Fibroblast of gingiva (primary cell): ENCODE measurements at regions not wholly inside any gene's neighbourhood (a gene's known extent, or its start where the extent isn't known, plus 50 kb on each side); places are given as distances from the start of the nearest gene placed in this dataset.
"Not testable (repeated sequence)": the region's sequence is repeated elsewhere in the genome, so short reads cannot be mapped to it uniquely, and the experiment has no call there.

Experiments used
- DNase-seq: peaks from one replicate; pipeline ENCODE4 v3.0.0-alpha.2; 2011; ENCODE audit warnings: low read depth

DNA sequence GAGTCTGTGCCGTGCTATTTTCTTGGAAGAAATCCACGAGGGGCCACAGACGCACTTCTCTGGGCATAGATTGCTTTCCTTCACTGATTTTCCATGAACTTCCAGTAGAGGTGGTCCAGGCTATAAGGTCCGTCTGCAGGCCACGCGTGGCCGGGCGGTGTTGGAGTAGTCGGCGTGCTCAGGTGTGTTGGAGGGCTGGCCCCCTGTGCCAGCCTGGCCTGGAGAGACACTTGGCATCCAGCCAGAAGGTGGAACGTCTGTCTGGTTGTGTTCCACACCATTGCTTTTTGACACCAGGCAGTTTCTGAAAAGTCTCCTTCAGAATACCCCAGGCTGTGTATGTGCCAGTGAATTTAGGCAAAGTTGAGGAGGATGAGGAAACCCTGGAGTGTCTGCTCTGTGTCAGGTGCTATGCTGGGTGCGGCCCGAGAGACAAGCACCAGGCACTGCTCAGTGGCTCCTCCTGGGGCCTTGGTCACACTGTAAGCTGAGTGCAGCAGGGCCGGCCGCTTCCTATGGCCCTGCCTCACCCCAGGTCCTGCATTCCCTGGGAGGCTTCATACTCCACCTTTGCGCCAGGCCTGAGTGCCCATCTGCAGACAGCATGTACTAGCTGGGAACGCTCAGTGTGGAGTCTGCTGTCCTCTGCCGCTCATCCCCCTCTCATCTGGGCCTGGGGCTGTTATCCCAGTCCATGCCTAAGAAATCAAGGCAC is 52.1 kb upstream of the TAMM41 start:
- no peak for DNase-seq

DNA sequence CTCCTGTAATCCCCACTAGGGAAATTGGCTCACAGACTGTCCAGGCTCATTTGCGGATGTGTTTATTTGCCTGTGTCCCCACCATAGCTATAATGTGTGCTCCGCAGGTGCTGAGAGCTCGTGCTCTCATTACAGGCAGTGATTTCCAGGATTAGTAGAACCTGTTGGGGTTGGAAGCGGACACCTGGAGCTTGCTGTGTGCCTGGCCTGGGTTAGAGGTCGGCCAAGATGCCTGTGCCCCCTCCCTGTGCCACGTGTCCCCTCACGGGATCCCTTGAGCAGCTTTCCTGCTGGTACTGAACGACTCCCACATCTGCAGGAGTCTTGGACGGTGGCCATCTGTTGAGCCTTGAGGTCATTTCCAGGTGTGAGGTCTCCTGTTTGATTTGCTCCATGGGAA is 52.7 kb upstream of the TAMM41 start:
- not testable (repeated sequence) for DNase-seq

DNA sequence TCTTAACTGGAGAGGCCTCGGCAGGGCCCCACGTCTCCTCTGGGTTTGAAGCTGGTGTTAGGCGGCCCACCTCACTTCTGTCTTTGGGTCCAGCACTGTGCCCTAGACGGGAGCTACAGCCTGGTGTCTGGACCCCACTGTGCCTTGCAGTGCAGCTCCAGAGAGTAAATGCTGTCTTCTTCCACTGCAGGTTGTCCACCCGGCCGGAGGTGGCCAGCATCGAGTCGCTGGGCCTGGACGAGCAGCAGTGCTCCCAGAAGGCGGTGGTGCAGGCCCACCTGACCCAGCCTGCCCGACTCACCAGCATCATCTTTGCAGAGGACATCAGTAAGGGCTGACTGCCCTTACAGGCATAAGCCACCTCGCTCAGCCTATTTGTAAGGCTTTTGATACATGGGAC is 53.1 kb upstream of the TAMM41 start:
- no peak for DNase-seq

DNA sequence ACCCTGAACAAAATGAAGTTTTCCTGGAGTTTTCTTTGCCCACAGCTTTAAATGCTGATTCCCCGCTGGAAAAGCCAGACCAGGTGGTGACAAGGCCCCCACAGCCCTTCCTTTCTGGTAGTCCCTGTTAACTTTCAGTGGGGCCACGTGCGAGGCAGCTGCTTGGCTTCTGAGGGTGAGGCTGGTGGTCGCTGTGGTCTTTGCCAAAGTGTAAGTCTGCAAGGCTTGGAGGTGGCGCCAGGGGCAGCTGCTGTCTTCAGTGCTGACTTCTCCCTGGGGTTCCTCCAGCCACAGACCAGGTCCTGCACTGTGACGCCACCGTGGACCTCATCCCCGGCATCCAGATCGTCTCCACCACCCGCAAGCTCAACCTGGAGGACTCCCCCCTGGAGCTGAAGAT is 54.1 kb upstream of the TAMM41 start:
- DNase-seq, result no peak

DNA sequence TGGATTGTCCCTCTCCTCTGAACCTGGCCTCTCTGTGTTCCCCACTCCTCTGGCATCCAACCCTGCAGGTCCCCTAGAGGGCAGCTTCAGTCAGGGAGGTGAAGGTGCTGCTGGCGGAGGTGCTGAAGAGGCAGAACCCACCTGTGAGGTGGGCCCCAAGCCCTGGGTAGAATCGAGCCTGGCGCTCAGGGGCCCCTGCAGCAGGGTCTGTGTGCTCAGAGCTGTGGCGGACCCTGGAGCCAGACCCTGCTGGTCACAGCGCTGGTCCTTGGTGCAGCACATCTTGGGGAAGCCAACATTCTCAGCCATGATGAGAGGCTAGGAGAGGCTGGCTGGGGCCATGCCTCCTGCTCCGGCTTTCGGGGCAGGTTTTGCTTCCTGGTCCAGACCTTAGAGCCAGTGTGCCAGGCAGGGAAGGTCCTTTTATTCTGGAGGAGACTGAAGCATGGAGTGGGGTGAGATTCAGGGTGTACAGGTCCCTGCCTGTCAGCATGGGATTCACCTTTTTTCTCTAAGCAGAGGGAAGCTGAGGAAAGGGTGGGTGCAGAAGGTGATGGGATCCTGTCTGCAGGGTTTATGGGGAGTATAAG is 54.7 kb upstream of the TAMM41 start:
- DNase-seq, result no peak

DNA sequence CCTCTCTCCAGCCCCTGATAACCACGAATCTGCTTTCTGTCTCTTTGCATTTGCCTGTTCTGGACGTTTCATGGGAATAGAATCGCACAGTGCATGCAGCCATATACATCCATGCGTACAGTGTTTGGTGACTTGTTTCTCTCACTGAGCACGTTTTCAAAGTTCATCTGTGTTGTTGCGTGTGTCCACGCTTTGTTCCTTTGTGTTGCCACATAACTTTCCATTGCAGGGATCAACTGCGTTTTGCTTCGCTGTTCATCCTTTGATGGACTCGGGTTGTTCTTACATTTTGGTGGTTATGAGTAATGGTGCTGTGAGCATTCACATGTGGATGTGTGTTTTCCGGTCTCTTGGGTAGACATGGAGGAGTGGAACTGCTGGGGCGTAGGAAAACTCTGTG is 56.4 kb upstream of the TAMM41 start:
- DNase-seq, result no peak

DNA sequence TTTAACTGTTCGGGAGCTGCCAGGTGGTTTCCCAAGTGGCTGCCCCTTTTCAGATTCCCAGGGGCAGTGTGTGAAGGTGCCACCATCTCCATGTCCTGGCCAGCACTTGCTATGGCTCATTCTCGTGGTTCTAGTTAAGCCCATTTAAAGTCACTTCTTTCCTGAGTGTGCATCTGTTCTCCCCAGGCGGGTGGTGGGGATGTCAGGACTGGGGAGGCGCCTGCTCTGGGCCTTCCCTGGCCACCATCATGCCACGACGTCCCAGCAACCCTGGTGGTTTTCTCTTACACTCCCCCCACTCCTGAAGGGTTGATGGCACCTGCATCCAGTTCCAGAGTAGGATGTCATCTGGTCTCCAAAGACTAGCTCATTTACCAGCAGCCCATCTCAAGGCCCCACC is 56.8 kb upstream of the TAMM41 start:
- no peak for DNase-seq

DNA sequence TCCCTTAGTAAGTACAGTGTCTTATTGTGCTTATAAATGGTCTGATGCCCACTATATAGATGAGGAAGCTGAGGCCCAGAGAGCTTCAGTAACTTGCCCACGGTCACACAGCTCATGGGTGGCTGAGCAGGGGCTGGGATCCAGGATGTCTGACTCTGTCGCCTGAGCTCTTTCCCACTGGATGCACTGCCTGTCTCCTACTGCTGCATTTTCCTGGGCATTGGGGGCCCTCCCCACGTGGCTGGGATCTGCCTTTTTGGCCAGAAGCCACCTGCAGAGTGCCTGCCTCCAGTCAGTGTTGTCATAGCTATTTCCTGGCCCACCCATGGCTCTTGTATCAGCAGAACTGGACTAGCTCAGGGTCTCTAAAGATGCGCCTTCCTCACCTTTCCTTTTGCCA is 57.5 kb upstream of the TAMM41 start:
- no peak for DNase-seq

DNA sequence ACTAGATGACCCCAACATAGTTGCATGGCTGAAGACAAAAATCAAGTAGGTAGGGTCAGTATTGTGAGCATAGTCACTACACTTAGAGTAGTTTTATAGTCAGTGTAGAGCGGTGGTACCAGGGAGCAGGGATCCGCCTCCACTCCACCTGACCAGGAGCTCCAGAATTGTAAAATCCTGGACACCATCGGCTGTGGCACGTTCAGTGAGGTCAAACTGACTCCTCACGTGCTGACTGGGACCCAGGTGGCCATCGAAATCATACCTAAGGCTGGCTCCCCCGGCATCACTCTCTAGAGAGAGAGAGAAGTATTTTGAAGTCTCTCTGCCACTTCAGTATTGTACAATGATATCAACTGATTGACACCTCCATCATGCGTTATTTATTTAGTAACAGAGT is 59.7 kb upstream of the TAMM41 start:
- DNase-seq, result no peak

DNA sequence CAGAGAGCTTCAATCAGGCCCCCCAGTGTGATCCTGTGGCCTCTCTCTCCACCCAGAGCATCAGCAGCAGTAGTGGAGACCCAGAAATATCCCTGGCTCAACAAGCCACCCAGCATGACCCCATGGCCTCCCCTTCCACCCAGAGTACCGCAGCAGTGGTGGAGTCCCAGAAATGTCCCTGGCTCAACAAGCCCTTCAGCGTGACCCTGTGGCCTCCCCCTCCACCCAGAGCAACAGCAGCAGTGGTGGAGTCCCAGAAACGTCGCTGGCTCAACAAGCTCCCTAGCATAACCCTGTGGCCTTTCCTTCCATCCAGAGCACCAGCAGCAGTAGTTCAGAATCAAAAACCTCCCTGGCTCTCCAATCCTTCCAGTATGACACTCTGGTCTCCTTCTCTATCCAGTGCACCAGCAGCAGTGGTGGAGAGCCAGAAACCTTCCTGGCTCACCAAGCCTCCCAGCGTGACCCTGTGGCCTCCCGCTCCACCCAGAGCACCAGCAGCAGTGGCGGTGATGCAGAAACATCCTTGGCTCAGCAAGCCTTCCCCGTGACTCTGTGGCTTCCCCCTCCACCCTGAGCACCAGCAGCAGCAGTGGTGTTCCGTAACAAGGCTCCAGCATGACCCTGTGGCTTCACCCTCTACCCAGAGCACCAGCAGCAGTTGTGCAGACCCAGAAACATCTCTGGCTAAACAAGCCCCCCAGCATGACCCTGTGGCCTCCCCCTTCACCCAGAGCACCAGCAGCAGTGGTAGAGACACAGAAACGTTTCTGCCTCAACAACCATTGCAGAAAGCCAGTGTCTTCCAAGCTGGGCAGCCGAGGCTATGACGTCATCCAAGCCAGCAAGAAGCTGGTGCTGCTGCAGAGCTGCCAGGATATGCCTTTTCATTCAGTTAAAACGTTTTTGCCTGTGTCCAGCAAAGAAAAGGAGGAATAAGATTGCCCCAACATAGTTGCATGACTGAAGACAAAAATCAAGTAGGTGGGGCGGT is 61.3 kb upstream of the TAMM41 start:
- no peak for DNase-seq

DNA sequence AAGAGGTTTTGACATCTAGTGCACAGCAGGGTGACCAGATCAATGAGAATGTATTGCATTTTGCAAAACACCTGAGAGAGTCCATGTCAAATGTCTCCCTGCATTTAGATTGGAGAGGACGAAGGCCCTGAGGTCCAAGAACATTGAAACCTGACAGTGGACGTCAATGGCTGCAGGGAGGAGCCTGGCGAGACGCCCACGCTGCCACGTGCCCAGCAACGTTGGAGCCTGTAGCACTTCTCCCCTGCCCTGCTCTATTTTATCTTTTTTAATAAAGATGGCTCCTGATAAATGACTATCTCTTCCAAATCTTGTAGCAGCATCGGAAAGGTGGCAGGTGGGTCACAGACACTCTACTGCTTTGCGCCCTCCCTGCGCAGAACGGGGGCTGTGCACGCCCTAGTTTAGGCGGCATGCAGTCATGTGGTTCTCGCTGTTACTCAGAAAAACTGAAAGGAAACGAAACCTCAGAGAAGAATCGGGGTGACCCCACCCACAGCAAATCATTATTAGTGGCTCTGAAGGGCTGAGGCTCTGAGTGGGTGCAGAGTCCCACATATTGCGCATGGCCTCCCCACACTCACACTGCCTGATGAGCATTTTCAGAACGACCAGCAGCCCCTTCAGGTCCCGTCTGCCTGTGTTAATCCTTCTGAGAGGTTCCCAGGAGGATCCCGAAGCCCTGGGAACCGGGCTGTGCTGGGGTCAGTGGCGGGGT is 62.5 kb upstream of the TAMM41 start:
- no peak for DNase-seq

DNA sequence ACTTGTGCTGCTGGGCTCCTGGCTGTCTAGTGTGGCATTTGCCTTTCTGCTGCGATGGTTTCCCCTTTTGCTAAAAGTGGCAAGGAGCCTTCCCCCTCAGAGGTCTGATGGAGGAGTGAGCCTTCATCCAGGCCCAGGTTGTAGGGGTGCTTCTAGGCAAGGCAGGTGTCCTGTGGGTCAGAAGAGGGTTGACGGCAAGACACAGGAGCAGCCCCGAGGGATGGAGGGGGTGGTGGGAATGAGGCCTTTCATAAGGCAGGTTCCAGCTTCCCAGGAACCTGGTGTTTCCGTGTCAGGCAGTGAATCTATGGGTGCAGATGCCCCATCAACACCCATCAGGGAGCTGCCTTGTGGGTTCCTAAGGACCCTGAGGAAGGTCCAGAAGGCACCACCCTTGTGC is 63.0 kb upstream of the TAMM41 start:
- no peak for DNase-seq

DNA sequence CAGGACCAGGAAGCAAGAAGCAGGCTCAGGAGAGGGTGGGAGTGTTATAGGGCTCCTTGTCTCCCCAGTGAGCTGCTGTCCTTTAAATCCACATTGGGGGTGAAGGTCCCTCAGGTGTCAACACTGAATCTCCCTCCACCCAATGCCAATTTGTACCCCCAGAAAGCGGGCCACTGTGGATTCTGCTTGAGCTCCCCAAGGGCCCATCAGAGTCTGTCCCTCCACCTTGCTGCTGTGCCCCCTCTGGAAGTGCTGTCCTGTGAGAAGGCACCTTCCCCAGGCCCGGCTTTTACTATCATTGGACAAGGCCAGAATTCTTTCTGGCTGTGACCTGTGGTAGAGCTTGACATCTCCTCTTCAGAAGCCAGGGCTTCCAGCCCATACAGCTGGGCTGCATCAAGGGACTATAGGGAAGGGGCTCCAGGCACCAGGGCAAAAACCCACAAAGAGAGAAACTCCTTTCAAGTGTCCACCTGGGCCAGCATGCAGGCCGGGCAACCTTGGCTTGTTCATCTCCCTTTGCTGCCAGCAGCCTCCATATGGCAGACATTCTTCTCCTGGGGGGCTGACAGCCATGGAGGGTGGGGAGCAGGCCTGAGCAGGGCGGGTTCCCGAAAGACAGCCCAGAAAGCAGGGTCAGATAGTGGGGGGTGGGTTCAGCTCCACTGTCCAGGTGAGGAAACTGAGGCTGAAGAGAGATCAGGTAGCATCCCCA is 63.7 kb upstream of the TAMM41 start:
- DNase-seq, result not testable (repeated sequence)

DNA sequence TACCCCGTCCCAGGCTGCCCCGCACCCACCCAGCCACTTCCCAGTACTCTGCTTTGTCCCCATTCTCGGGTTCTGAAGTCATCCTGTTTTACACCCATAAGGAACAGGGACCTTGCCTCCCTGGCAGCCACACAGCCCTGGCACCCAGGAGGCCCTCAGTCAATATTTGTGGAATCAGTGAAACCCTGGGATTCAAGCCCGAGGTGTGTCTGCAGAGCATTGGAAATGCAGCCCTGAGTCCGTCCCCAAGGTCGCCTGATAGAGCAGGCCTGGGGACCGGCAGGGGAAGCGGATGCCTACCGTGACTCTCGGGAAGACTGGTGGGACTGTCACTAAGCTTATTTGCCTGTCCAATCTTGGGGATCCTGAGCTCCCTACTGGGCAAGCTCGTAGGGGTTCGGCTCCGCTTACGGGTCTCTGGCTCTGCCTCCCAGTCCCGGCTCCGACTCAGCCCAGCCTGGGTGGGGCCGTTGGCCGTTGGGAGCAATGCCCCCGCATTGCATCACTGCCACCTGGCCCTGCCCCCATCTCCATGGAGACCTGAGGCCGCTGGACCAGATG is 64.4 kb upstream of the TAMM41 start:
- DNase-seq, result no peak

DNA sequence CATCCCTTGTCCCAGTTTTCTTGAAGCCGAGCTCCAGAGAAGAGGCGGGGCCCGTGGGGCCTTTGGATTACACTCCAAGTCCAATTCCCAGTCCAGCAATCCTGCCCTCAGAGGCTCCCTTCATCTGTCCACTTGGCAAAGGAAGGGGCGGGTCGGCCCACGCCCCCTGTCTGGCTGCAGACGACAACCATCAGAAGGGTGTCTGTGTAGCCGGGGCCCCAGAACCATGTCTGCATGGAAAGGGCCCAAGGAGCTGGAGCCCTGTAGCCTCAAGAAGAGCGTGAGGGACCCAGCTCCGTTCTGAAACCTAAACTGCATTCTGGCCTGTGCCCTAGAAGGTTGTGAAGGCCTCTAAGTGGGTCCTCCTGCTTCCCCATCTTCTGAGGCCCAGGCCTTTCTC is 65.2 kb upstream of the TAMM41 start:
- DNase-seq, result not testable (repeated sequence)

DNA sequence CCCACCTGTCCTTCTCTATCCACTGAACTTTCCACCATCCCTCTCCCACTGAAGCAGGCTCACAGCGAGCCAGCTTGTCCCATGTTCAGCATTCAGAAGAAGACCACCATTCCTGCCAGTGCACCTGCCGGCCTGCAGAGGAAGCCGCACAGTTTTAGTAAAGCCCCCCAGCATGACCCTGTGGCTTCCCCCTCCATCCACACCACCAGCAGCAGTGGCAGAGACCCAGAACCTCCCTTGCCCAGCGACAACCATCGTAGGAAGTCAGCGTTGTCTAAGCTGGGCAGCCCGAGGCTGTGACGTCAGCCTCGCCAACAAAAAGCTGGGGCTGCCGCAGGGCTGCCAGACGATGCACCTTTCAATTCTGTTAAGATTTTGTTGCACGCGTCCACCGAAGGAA is 66.6 kb upstream of the TAMM41 start:
- DNase-seq, result no peak

DNA sequence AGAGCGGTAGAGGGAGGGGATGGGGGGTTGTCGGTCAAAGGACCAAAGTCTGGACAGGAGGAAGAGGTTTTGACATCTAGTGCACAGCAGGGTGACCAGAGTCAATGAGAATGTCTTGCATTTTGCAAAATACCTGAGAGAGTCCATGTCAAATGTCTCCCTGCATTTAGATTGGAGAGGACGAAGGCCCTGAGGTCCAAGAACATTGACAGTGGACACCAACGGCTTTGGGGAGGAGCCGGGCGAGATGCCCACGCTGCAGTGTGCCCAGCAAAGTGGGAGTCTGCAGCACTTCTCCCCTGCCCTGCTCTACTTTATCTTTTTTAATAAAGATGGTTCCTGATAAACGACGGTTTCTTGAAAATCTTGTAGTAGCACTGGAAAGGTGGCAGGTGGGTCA is 67.4 kb upstream of the TAMM41 start:
- no peak for DNase-seq

DNA sequence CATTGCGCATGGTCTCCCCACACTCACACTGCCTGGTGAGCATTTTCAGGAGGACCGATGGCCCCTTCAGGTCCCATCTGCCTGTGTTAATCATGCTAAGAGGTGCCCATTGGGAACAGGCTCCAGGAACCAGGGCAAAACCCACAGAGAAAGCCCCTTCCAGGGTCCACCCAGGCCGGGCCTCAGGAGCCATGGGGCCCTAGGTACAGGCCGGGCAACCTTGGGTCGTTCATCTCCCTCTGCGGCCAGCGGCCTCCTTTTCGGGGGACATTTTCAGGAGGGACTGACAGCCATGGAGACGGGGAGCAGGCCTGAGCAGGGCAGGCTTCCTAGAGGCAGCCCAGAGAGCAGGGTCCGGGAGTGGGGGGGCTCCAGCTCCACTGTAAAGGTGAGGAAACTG is 68.0 kb upstream of the TAMM41 start:
- DNase-seq, result no peak

DNA sequence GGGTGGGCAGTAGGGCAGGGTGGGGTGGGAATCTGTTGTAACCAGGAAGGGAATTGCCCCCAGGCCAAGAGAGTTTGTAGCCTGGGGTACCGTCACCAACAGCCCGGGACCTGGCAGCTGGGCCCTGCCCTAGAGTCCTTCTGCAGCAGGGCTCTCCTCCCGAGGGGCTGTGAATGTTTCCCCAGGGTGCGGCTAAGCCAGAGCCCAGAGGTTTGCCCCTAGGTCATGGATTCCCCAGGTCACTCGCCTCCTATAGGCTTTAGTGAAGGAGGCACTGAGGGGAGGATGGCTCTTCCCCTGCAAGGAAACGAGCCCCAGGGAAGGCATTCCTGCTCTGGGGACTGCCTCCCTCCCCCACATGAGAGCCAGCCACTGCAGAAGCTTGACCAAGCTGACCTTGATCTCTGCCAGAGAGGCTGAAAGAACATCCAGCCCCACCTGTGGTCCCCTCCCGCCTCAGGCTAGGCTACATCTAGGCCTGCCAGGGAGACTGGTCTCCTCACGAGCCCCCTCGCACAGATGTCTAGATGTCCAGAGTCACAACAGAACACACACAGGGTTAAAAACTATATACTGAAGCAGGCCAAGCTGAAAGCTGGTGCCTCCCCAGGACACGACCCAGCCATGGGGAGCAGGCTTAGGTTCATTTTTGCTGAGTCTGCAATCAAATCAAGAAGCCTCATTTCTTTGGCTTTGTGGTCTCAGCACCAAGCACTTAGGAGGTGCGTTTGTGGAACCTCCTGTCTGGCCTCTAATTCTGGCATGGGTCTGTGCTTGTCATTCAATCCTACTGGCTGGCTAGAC is 69.1 kb upstream of the TAMM41 start:
- DNase-seq, result no peak

DNA sequence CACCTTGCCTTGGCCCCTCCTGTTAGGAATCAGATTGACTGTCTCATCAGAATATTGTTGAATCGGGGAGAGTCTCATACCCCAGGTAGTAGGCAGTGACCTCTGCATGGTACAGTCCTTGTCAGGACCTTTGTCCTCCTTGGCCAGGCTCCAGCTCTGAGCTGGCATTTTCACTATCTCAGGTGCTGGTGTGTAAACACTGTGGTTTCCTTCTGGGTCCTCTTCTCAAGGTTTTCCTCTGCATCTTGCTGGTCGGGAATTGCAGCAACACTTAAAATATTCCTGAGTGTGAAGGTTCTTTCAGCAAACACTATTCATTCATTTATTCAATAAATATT is 69.7 kb upstream of the TAMM41 start:
- DNase-seq, result not testable (repeated sequence)

DNA sequence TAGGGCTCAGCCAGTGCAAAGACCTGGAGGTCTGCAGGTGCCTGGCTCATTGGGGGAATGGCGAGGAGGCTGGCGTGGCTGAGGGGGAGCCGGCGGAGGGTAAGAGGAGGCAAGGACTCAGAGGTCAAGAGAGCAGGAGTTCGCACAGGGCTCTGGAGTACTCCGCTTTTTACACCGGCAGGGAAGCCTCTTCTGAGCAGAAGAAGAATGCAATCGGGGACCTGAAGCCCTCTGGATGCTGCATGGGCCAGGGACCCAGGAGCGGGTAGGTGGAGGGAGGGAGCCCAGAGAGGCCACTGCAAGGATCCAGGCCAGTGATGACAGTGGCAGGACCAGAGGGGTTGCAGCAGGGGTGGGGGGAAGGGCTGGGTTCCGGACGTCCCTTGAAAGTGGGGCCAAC is 70.4 kb upstream of the TAMM41 start:
- no peak for DNase-seq
